OCI-LY1 (cell line): ENCODE measurements at regions not wholly inside any gene's neighbourhood (a gene's known extent, or its start where the extent isn't known, plus 50 kb on each side); places are given as distances from the start of the nearest gene placed in this dataset.

Experiments used
- H2AFZ ChIP-seq: fragments of 200-600 bp; sonication (generic), shearing (Covaris generic); 2 replicates; pipeline ENCODE4 v1.6.0; 2014; ENCODE audit warnings: antibody characterized with exemption, mild to moderate bottlenecking, low read length
- H3F3A ChIP-seq: fragments of 200-600 bp; sonication (generic), shearing (Covaris generic); 2 replicates; pipeline ENCODE4 v1.6.0; 2014; ENCODE audit warnings: mild to moderate bottlenecking, antibody characterized with exemption, low read length, moderate library complexity; ENCODE audit not compliant: insufficient read depth
- H3K27ac ChIP-seq: fragments of 200-600 bp; sonication (generic); 2 replicates; pipeline ENCODE4 v1.5.1; 2014; ENCODE audit warnings: low read length, mixed run types, mild to moderate bottlenecking, low read depth; ENCODE audit not compliant: poor library complexity, severe bottlenecking
- H3K27me3 ChIP-seq: fragments of 200-600 bp; sonication (generic); 2 replicates; pipeline ENCODE4 v1.6.0; 2014; ENCODE audit warnings: antibody characterized with exemption, mild to moderate bottlenecking, low read length, moderate library complexity; ENCODE audit not compliant: insufficient read depth
- H3K36me3 ChIP-seq: fragments of 200-600 bp; sonication (generic); 2 replicates; pipeline ENCODE4 v1.6.1; 2014; ENCODE audit warnings: mild to moderate bottlenecking, antibody characterized with exemption, low read length, moderate library complexity, mixed read lengths; ENCODE audit not compliant: insufficient read depth
- H3K4me1 ChIP-seq: fragments of 200-600 bp; sonication (generic); 2 replicates; pipeline ENCODE4 v1.5.1; 2014; ENCODE audit warnings: mild to moderate bottlenecking, low read length, moderate library complexity; ENCODE audit not compliant: insufficient read depth, severe bottlenecking
- H3K4me2 ChIP-seq: fragments of 200-600 bp; sonication (generic), shearing (Covaris generic); 2 replicates; pipeline ENCODE4 v1.6.1; 2014; ENCODE audit warnings: low read length
- H3K4me3 ChIP-seq: fragments of 200-600 bp; sonication (generic); 2 replicates; pipeline ENCODE4 v1.5.1; 2014; ENCODE audit warnings: low read length, low read depth, mild to moderate bottlenecking, mixed read lengths; ENCODE audit not compliant: poor library complexity, severe bottlenecking
- H3K79me2 ChIP-seq: fragments of 200-600 bp; shearing (Covaris generic); 2 replicates; pipeline ENCODE4 v1.6.1; 2016; ENCODE audit warnings: mixed run types, low read length, mixed read lengths; ENCODE audit not compliant: insufficient read depth
- H3K9ac ChIP-seq: fragments of 200-600 bp; sonication (generic), shearing (Covaris generic); 2 replicates; pipeline ENCODE4 v1.6.1; 2014; ENCODE audit warnings: mild to moderate bottlenecking, low read length, mixed read lengths
- H3K9me2 ChIP-seq: fragments of 200-600 bp; sonication (generic), shearing (Covaris generic); 2 replicates; pipeline ENCODE4 v1.6.1; 2014; ENCODE audit warnings: low read depth, mild to moderate bottlenecking, low read length, mixed read lengths
- H3K9me3 ChIP-seq: fragments of 200-600 bp; shearing (Covaris generic); 2 replicates; pipeline ENCODE4 v1.6.1; 2014; ENCODE audit warnings: low read length, mixed read lengths
- H4K20me1 ChIP-seq: fragments of 200-600 bp; sonication (generic), shearing (Covaris generic); 2 replicates; pipeline ENCODE4 v1.6.0; 2016; ENCODE audit warnings: mild to moderate bottlenecking, low read length; ENCODE audit not compliant: insufficient read depth
- CTCF ChIP-seq: fragments of 200-600 bp; sonication (generic), shearing (Covaris generic); IDR thresholded peaks from 2 replicates; pipeline ENCODE4 v1.5.1; 2017; ENCODE audit warnings: mild to moderate bottlenecking, antibody characterized with exemption, low read length, moderate library complexity, mixed read lengths
- EZH2 ChIP-seq: fragments of 200-600 bp; sonication (generic), shearing (Covaris generic); IDR thresholded peaks from 2 replicates; pipeline ENCODE4 v1.8.0; 2017; ENCODE audit warnings: borderline replicate concordance, mixed run types, mild to moderate bottlenecking, antibody characterized with exemption, low read length, moderate library complexity, mixed read lengths

- Histone ChIP-seq H3K4me3 (no peak overlapping the region), H3F3A (no peaks in the 10 kb centered on the region), H3K27ac (no peak overlapping the region), H4K20me1 (no peaks in the 10 kb centered on the region), H3K79me2 (no peaks in the 10 kb centered on the region), H3K27me3 (no peaks in the 10 kb centered on the region; the same call in 1 of the 2 replicates), H3K9me3 (peaks cover 22% of the 10 kb centered on the region), H3K9me2 (no peaks in the 10 kb centered on the region), H3K36me3 (no peaks in the 10 kb centered on the region; the same call in 1 of the 2 replicates), H3K4me2 (no peak overlapping the region), H2AFZ (no peak overlapping the region), H3K4me1 (no peaks in the 10 kb centered on the region), H3K9ac (no peak overlapping the region)
- TF ChIP-seq CTCF = no peak
- TF ChIP-seq EZH2 = no peak
These were observed 78.0 kb upstream of the FCN1 start for GRCh38 chr9:134995792-134996120.

- Histone ChIP-seq H3K27ac (no peak overlapping the region), H3K79me2 (no peaks in the 10 kb centered on the region), H2AFZ (no peak overlapping the region), H3K9me2 (no peaks in the 10 kb centered on the region), H3K27me3 (no peaks in the 10 kb centered on the region; the same call in 1 of the 2 replicates), H3K36me3 (no peaks in the 10 kb centered on the region; the same call in 1 of the 2 replicates), H3K4me1 (no peaks in the 10 kb centered on the region), H3K4me3 (no peak overlapping the region), H3K9ac (no peak overlapping the region), H3F3A (no peaks in the 10 kb centered on the region), H3K9me3 (peaks cover 33% of the 10 kb centered on the region), H3K4me2 (no peak overlapping the region), H4K20me1 (no peaks in the 10 kb centered on the region)
- TF ChIP-seq EZH2 (no peak), CTCF (no peak)
These were observed 79.1 kb upstream of the FCN1 start for GRCh38 chr9:134996591-134997530.

- Histone ChIP-seq H3F3A (no peaks in the 10 kb centered on the region), H3K9me3 (peaks cover 37% of the 10 kb centered on the region), H4K20me1 (no peaks in the 10 kb centered on the region), H3K27ac (no peak overlapping the region), H3K27me3 (no peaks in the 10 kb centered on the region; the same call in 1 of the 2 replicates), H3K4me2 (no peak overlapping the region), H3K79me2 (no peaks in the 10 kb centered on the region), H3K36me3 (no peaks in the 10 kb centered on the region; the same call in 1 of the 2 replicates), H3K9ac (no peak overlapping the region), H3K4me1 (no peaks in the 10 kb centered on the region), H3K4me3 (no peak overlapping the region), H3K9me2 (no peaks in the 10 kb centered on the region), H2AFZ (no peak overlapping the region)
- TF ChIP-seq EZH2 (no peak), CTCF (no peak)
These were observed 83.0 kb upstream of the FCN1 start for GRCh38 chr9:135000647-135001245.
